ENCODE measurements at regions not wholly inside any gene's neighbourhood (a gene's known extent, or its start where the extent isn't known, plus 50 kb on each side); places are given as distances from the start of the nearest gene placed in this dataset.
"Not testable (repeated sequence)": the region's sequence is repeated elsewhere in the genome, so short reads cannot be mapped to it uniquely, and the experiment has no call there.

GRCh38 chr12:95385246-95386035 is 88.5 kb upstream of the METAP2 start:
- Histone ChIP-seq H3K36me3 (ENCODE audit: control insufficient read depth in 5 of 5, insufficient read depth in 5 of 5, low read length in 5 of 5) (no peaks in the 10 kb centered on the region), H3K4me3 (ENCODE audit: low read depth in 1 of 5, low read length in 5 of 5) (peak overlapping the region; percentile 50 to 78 (median 56)), H3K27me3 (ENCODE audit: control insufficient read depth in 5 of 5, insufficient read depth in 4 of 5, low read length in 5 of 5) (no peaks in the 10 kb centered on the region), H3K9ac (ENCODE audit: low read length in 5 of 5) (peak overlapping the region in 4 of 5 donors; percentile 29 to 66 (median 52)), H3K9me3 (ENCODE audit: control insufficient read depth in 5 of 5, low read length in 5 of 5) (no peaks in the 10 kb centered on the region), H3K27ac (ENCODE audit: low read depth, low read length) (peak overlapping the region; percentile 63), H3K4me1 (ENCODE audit: control insufficient read depth in 5 of 5, insufficient read depth in 5 of 5, low read length in 5 of 5) (peaks cover 0 to 23% (median 16%) of the 10 kb centered on the region in 5 donors)

- Histone ChIP-seq H3K4me3 (ENCODE audit: low read depth in 1 of 5, low read length in 5 of 5) (peak overlapping the region in 1 of 5 donors; percentile 78), H3K36me3 (ENCODE audit: control insufficient read depth in 5 of 5, insufficient read depth in 5 of 5, low read length in 5 of 5) (no peaks in the 10 kb centered on the region), H3K9me3 (ENCODE audit: control insufficient read depth in 5 of 5, low read length in 5 of 5) (no peaks in the 10 kb centered on the region), H3K9ac (ENCODE audit: low read length in 5 of 5) (no peak overlapping the region), H3K27me3 (ENCODE audit: control insufficient read depth in 5 of 5, insufficient read depth in 4 of 5, low read length in 5 of 5) (no peaks in the 10 kb centered on the region), H3K4me1 (ENCODE audit: control insufficient read depth in 5 of 5, insufficient read depth in 5 of 5, low read length in 5 of 5) (peaks cover 0 to 23% (median 16%) of the 10 kb centered on the region in 5 donors), H3K27ac (ENCODE audit: low read depth, low read length) (peak overlapping the region; percentile 63)
These were observed 87.9 kb upstream of the METAP2 start for GRCh38 chr12:95386051-95386450.

GRCh38 chr12:95388260-95388659 is 85.7 kb upstream of the METAP2 start:
- not testable (repeated sequence) for H3K27me3 ChIP-seq (ENCODE audit: control insufficient read depth in 5 of 5, insufficient read depth in 4 of 5, low read length in 5 of 5); H3K27ac ChIP-seq (ENCODE audit: low read depth, low read length); H3K9me3 ChIP-seq (ENCODE audit: control insufficient read depth in 5 of 5, low read length in 5 of 5); H3K4me3 ChIP-seq (ENCODE audit: low read depth in 1 of 5, low read length in 5 of 5); H3K36me3 ChIP-seq (ENCODE audit: control insufficient read depth in 5 of 5, insufficient read depth in 5 of 5, low read length in 5 of 5); H3K9ac ChIP-seq (ENCODE audit: low read length in 5 of 5)
- H3K4me1 ChIP-seq (ENCODE audit: control insufficient read depth in 5 of 5, insufficient read depth in 5 of 5, low read length in 5 of 5) = peaks cover 0 to 23% (median 16%) of the 10 kb centered on the region in 5 donors

GRCh38 chr12:95390192-95390591 is 83.8 kb upstream of the METAP2 start:
- H3K36me3 ChIP-seq (ENCODE audit: control insufficient read depth in 5 of 5, insufficient read depth in 5 of 5, low read length in 5 of 5) = no peaks in the 10 kb centered on the region
- no peak overlapping the region for H3K27ac ChIP-seq (ENCODE audit: low read depth, low read length)
- H3K4me3 ChIP-seq (ENCODE audit: low read depth in 1 of 5, low read length in 5 of 5) = no peak overlapping the region
- H3K9ac ChIP-seq (ENCODE audit: low read length in 5 of 5) = no peak overlapping the region
- peaks cover 0 to 10% (median 3%) of the 10 kb centered on the region in 5 donors for H3K9me3 ChIP-seq (ENCODE audit: control insufficient read depth in 5 of 5, low read length in 5 of 5)
- peaks cover 0 to 7% (median 6%) of the 10 kb centered on the region in 5 donors for H3K4me1 ChIP-seq (ENCODE audit: control insufficient read depth in 5 of 5, insufficient read depth in 5 of 5, low read length in 5 of 5)
- no peaks in the 10 kb centered on the region for H3K27me3 ChIP-seq (ENCODE audit: control insufficient read depth in 5 of 5, insufficient read depth in 4 of 5, low read length in 5 of 5)

GRCh38 chr12:95390932-95391331 is 83.0 kb upstream of the METAP2 start:
- no peaks in the 10 kb centered on the region for H3K27me3 ChIP-seq (ENCODE audit: control insufficient read depth in 5 of 5, insufficient read depth in 4 of 5, low read length in 5 of 5)
- H3K36me3 ChIP-seq (ENCODE audit: control insufficient read depth in 5 of 5, insufficient read depth in 5 of 5, low read length in 5 of 5) = no peaks in the 10 kb centered on the region
- no peak overlapping the region for H3K27ac ChIP-seq (ENCODE audit: low read depth, low read length)
- H3K4me3 ChIP-seq (ENCODE audit: low read depth in 1 of 5, low read length in 5 of 5) = no peak overlapping the region
- H3K9ac ChIP-seq (ENCODE audit: low read length in 5 of 5) = no peak overlapping the region
- H3K9me3 ChIP-seq (ENCODE audit: control insufficient read depth in 5 of 5, low read length in 5 of 5) = peaks cover 0 to 10% (median 3%) of the 10 kb centered on the region in 5 donors
- H3K4me1 ChIP-seq (ENCODE audit: control insufficient read depth in 5 of 5, insufficient read depth in 5 of 5, low read length in 5 of 5) = no peaks in the 10 kb centered on the region

GRCh38 chr12:95393191-95393790 is 80.7 kb upstream of the METAP2 start:
- Histone ChIP-seq H3K9ac (ENCODE audit: low read length in 5 of 5) (no peak overlapping the region), H3K4me3 (ENCODE audit: low read depth in 1 of 5, low read length in 5 of 5) (no peak overlapping the region), H3K36me3 (ENCODE audit: control insufficient read depth in 5 of 5, insufficient read depth in 5 of 5, low read length in 5 of 5) (no peaks in the 10 kb centered on the region), H3K27me3 (ENCODE audit: control insufficient read depth in 5 of 5, insufficient read depth in 4 of 5, low read length in 5 of 5) (no peaks in the 10 kb centered on the region), H3K27ac (ENCODE audit: low read depth, low read length) (no peak overlapping the region), H3K9me3 (ENCODE audit: control insufficient read depth in 5 of 5, low read length in 5 of 5) (peaks cover 0 to 10% (median 3%) of the 10 kb centered on the region in 5 donors), H3K4me1 (ENCODE audit: control insufficient read depth in 5 of 5, insufficient read depth in 5 of 5, low read length in 5 of 5) (no peaks in the 10 kb centered on the region)

- H3K9me3 ChIP-seq (ENCODE audit: control insufficient read depth in 5 of 5, low read length in 5 of 5) = peaks cover 0 to 10% (median 3%) of the 10 kb centered on the region in 5 donors
- no peak overlapping the region for H3K9ac ChIP-seq (ENCODE audit: low read length in 5 of 5)
- H3K27me3 ChIP-seq (ENCODE audit: control insufficient read depth in 5 of 5, insufficient read depth in 4 of 5, low read length in 5 of 5) = no peaks in the 10 kb centered on the region
- H3K4me3 ChIP-seq (ENCODE audit: low read depth in 1 of 5, low read length in 5 of 5) = no peak overlapping the region
- H3K4me1 ChIP-seq (ENCODE audit: control insufficient read depth in 5 of 5, insufficient read depth in 5 of 5, low read length in 5 of 5) = no peaks in the 10 kb centered on the region
- no peaks in the 10 kb centered on the region for H3K36me3 ChIP-seq (ENCODE audit: control insufficient read depth in 5 of 5, insufficient read depth in 5 of 5, low read length in 5 of 5)
- no peak overlapping the region for H3K27ac ChIP-seq (ENCODE audit: low read depth, low read length)
These were observed 78.3 kb upstream of the METAP2 start for GRCh38 chr12:95395696-95396095.

GRCh38 chr12:95396849-95397468 is 77.0 kb upstream of the METAP2 start:
- Histone ChIP-seq H3K36me3 (ENCODE audit: control insufficient read depth in 5 of 5, insufficient read depth in 5 of 5, low read length in 5 of 5) (no peaks in the 10 kb centered on the region), H3K27me3 (ENCODE audit: control insufficient read depth in 5 of 5, insufficient read depth in 4 of 5, low read length in 5 of 5) (no peaks in the 10 kb centered on the region), H3K27ac (ENCODE audit: low read depth, low read length) (no peak overlapping the region), H3K9ac (ENCODE audit: low read length in 5 of 5) (no peak overlapping the region), H3K4me1 (ENCODE audit: control insufficient read depth in 5 of 5, insufficient read depth in 5 of 5, low read length in 5 of 5) (no peaks in the 10 kb centered on the region), H3K4me3 (ENCODE audit: low read depth in 1 of 5, low read length in 5 of 5) (no peak overlapping the region), H3K9me3 (ENCODE audit: control insufficient read depth in 5 of 5, low read length in 5 of 5) (peaks cover 0 to 10% (median 3%) of the 10 kb centered on the region in 5 donors)

- no peak overlapping the region for H3K4me3 ChIP-seq (ENCODE audit: low read depth in 1 of 5, low read length in 5 of 5)
- no peaks in the 10 kb centered on the region for H3K27me3 ChIP-seq (ENCODE audit: control insufficient read depth in 5 of 5, insufficient read depth in 4 of 5, low read length in 5 of 5)
- H3K4me1 ChIP-seq (ENCODE audit: control insufficient read depth in 5 of 5, insufficient read depth in 5 of 5, low read length in 5 of 5) = no peaks in the 10 kb centered on the region
- no peak overlapping the region for H3K9ac ChIP-seq (ENCODE audit: low read length in 5 of 5)
- H3K9me3 ChIP-seq (ENCODE audit: control insufficient read depth in 5 of 5, low read length in 5 of 5) = peaks cover 0 to 10% (median 3%) of the 10 kb centered on the region in 5 donors
- H3K36me3 ChIP-seq (ENCODE audit: control insufficient read depth in 5 of 5, insufficient read depth in 5 of 5, low read length in 5 of 5) = no peaks in the 10 kb centered on the region
- H3K27ac ChIP-seq (ENCODE audit: low read depth, low read length) = no peak overlapping the region
These were observed 76.4 kb upstream of the METAP2 start for GRCh38 chr12:95397571-95397970.

GRCh38 chr12:95402096-95402495 is 71.9 kb upstream of the METAP2 start:
- H3K9me3 ChIP-seq (ENCODE audit: control insufficient read depth in 5 of 5, low read length in 5 of 5) = no peaks in the 10 kb centered on the region
- H3K27me3 ChIP-seq (ENCODE audit: control insufficient read depth in 5 of 5, insufficient read depth in 4 of 5, low read length in 5 of 5) = no peaks in the 10 kb centered on the region
- H3K9ac ChIP-seq (ENCODE audit: low read length in 5 of 5) = no peak overlapping the region
- no peaks in the 10 kb centered on the region for H3K36me3 ChIP-seq (ENCODE audit: control insufficient read depth in 5 of 5, insufficient read depth in 5 of 5, low read length in 5 of 5)
- H3K4me3 ChIP-seq (ENCODE audit: low read depth in 1 of 5, low read length in 5 of 5) = no peak overlapping the region
- no peak overlapping the region for H3K27ac ChIP-seq (ENCODE audit: low read depth, low read length)
- H3K4me1 ChIP-seq (ENCODE audit: control insufficient read depth in 5 of 5, insufficient read depth in 5 of 5, low read length in 5 of 5) = no peaks in the 10 kb centered on the region
